HG03442 (cell line): ENCODE measurements at regions not wholly inside any gene's neighbourhood (a gene's known extent, or its start where the extent isn't known, plus 50 kb on each side); places are given as distances from the start of the nearest gene placed in this dataset.

ENCODE experiments used
- ATAC-seq: cut with Tn5 transposase; IDR thresholded peaks from one replicate; pipeline ENCODE4 v1.9.1; 2021; ENCODE audit warnings: mild to moderate bottlenecking, moderate library complexity; ENCODE audit not compliant: unreplicated experiment

DNA sequence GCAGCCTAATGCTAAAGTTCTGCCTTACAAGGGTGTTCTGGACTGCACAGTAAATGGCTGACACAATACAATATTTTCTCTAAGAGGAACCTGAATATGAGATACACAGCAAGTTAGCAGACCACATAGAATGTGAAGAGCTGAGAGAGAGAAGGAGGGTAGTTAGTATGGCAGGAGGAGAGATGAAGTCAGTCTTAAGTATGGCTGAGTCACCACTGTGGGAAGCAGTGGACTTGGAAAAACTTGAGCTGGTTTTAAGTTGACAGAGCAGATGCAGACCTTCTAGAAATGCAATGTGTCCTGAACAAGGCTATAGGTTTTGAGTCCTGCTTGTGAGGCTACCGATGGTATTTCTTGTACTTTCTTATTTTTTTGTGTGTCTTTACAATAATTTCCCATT lies 172.5 kb downstream of the SH2D1A start:
- ATAC-seq, result no peak

DNA sequence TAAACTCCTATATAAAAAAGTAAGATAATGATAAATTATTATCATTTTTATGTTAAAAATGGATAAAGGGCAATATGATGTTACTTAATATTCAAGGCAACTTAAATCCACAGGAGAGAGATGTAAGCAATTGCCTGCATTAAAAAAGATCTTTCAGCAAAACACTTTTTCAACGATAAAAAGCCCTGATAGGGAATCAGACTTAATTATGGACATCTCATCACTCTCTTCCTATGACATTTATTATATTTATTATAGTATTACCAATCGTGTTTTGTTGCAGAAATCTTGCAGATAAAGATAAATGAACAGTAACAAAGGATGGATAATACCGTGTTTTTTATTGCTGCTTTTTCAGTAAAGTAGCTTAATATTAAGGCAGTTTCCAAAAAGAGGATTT lies 178.5 kb downstream of the SH2D1A start:
- no peak for ATAC-seq

DNA sequence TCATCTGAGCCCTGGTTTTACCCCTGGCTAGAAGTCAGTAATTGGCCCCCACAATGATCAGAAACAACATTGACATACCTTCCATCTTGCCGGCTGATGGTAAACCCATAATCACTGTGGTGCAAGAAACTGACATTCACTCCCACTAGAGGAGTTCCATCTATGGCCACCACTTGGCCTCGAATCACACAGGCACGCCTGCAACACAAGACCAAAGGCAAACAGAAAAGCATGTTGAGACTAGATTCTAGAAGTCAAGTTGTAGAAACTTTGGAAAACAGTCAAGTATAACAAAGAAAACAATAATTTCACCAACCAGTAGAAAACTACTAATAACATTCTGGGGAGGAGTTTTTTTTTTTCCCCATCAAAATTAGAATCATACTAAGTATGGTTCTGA lies 183.4 kb downstream of the SH2D1A start:
- ATAC-seq, result no peak

DNA sequence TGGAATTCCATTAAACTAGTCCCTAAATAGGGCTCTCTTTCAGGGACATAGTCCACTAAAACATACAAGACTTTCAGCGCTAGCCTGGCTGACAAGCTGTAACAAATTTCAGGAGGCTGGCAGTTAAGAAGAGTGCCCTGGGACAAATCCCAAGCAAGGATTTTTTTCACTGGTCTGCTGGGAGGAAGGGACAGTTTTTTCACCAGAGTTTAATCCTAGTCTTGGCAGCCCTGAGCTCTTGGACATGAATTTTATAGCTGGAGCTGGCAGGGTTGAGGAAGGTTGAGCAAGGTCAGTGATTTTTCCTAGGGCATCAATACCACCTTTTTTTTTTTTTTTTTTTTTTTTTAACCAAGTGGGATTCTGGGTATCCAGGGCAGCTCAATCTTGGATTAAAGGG lies 184.4 kb downstream of the SH2D1A start:
- ATAC-seq, result no peak

DNA sequence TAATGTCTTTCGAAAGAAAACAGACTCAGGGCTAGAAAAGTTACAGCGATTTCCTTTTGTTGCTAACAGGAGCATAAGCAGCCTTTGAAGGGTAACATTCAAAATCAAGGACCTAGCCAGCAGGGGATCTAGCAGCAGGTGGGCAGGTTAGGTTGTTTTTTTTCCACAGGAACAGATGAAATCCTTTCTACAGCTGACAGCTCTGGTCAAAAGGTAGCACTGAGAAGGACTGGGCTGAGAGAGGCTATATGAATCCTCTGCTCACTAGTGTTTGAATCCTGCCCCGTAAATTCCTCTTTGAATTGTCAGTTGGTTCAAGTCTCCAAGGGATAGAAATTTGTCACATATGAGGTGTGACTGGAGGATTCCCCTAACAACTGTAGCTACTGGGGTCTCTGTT lies 188.2 kb downstream of the SH2D1A start:
- ATAC-seq, result no peak

DNA sequence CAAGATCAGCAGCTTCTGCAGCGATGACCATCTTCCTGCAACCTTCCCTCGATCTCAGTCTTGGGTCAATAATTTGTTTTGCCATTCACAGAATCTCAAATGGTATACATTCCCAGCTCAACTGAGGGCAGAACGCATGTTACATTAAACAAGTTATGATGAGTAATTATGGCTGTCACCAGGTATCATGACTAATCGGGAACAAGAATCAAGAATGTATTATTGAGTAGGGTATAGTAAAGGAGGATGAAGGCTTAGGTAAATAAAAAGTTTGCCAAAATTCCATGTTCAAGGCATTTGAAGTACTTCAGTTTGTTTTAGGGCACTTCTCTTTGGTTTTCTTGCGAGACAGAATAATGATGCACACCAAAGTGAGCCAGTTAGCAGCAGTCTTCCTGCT lies 194.1 kb downstream of the SH2D1A start:
- no peak for ATAC-seq

DNA sequence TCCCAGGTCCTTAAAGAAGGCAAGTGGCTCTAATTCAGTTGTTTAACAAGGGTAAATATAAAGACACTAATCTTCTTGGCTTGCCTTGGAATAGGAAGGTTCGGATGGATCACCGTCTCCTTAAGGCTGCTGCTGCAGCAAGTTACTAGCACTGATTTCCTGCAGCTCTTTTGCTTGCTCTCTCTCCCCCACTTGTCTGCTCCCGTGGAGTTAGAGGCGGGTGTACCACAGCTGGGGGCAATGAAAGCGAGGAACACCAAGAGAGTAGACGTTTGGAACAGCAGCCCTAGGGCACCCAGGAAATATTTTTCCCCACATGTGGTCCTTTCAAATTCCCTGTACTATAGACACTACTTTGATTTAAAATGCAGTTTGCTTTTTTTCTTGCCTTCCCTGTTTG lies 202.2 kb downstream of the SH2D1A start:
- ATAC-seq, result no peak

DNA sequence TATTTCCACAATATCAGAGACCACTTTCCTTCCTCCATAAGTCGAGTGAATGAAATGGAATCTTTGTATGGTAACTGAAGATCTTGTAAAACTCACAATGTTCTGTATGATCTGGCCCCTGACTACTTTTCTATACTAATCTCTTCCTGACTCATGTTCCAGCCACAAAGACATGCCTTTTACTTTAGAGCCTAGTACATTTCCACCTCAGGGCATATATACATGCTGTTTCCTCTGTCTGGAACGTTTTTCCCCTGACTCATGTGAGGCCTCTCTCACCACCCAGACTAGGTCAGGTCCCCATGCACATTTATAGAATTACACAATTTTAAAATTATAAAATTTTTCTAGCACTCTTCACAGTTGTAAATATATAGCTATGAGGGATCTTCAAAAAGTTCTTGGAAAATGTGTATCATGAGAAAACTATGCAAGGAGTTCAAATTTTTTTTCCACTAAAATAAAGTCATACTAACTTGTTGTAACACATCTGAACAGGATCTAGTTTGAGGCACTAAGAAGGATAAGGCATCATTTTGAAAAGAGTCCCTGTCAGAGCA lies 208.8 kb downstream of the SH2D1A start:
- ATAC-seq, result no peak

DNA sequence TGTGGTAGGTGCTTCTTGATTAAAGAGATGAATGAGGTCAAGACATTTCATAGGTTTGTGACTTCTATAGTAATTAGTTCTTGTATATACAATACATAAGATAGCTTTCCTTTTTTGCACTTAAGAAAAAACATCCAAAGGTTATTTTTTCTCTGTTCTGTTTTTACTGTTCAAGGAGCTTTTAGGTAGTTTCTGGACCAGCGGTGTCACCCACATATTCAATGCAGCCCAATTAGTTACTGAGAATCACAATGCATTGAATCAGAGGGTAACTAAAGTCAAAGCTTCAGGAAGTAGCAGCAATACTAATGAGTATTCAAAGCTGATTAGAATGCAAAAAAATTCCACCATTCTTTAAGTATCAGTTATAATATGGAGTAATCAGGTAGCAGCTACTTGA lies 211.6 kb downstream of the SH2D1A start:
- ATAC-seq, result no peak

DNA sequence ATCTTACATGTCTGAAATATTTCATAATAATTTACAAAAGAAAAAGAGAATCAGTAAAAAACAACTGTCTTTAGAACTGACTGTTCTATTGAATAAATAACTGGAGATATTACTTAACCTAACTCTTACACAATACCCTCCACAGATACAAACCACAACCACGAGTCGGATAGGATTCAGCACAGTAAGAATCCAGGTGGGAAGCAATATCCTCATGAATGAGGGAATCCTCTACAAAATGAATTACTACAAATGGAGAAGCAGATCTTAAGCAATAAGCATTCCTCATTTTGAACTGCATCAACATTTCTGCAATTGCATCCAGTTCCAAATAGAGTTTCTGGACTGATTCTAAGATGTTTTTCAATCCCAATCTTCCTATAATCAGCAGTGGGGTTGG lies 227.1 kb downstream of the SH2D1A start:
- ATAC-seq, result no peak

DNA sequence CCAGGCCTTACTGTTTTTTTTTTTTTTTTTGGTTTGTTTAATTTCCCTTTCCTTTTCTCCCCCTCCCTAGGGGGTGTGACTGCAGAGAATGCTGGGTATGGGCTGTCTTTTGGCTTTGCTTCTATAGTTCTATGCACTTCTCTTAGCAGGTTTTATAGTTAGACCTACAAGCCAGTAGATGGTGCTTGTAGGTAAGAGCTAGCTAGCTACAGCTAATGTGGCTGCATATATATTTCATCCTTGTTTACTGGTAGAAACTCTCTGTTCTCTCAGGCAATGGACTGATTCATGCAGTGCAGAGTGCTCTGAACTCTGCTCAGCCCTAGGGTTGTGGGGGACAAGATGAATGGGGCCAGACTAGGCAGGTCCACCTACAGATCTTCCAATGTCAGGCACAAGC lies 246.4 kb downstream of the SH2D1A start:
- ATAC-seq, result no peak

DNA sequence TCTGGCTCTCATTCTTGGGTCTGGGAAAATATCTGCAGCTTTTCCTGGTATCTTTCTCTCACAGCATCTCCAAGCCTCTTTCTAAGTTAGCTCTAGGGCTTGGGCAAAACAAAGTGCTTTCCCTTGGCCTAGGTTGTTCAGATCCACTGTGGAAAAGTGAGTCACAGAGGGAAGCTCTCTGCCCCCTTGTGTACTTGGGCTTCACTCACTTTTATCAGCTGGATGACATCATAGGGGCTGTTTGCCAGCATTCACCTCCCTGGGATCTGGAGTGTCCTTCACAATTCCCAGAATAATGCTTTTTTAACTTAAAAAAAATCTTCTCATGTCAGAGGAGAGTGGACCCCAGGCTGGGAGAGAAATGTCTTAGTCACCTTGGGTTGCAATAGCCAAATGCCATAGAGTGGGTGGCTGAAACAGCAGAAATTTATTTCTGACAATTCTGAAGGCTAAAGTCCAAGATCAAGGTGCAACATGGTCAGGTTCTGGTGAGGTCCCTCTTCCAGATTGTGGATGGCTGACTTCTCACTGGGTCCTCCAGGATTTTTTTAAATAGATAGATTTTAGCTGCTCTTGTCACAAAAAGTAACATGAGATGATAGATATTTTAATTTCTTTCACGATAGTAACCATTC lies 247.8 kb downstream of the SH2D1A start:
- ATAC-seq, result no peak

DNA sequence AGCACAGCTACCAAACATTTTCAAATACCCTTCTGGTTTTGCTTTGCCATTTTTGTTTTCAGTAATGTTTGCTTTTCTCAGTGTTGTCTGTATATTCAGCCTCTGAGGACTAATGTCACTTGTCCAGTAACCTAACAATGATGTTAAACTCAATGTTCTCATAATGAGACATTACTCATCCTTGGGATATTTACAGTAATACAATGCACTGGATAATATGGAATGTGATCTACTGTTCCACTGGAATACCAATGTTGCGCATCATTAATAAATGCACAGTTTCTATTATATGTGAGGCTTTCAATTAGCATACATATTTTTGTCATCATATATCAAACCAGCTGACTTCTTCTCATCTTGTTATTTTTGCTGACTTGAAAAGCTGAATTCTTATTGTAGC lies 259.1 kb downstream of the SH2D1A start:
- no peak for ATAC-seq

DNA sequence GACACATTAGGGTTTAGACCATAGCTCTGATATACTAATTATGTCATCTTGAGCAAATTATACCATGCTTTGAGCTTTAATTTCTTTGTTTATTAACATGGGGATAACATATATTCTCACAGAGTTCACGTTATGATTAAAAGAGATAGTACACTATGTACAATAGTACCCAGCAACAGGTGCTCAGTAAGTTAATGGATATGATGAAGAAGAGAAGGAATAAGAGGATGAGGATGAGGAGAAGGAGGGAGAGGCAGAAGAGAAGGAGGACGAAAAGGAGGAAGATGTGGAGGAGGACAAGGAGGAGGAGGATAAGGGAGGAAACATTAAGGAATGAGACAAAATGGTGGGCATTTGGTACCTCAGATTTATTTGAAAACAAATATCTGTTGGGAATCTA lies 260.4 kb downstream of the SH2D1A start:
- ATAC-seq, result no peak

DNA sequence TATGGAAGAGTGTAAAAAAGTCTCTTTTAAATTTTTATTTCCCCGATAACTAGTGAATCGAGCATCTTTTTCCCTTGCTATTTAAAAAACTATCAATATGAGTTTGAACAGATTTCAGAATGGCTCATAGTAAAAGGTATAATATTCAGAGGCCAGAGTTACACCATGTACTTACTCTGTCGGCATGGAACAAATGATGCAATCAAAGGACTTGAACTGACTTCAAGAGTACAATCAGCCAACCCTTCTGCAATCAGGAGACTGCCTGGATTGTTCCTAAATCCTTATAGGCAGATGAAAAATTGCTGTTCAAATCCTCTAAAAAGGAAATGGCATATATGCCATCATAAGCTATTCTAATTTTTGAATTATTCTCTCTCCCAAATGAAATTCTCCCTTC lies 273.3 kb downstream of the SH2D1A start:
- no peak for ATAC-seq

DNA sequence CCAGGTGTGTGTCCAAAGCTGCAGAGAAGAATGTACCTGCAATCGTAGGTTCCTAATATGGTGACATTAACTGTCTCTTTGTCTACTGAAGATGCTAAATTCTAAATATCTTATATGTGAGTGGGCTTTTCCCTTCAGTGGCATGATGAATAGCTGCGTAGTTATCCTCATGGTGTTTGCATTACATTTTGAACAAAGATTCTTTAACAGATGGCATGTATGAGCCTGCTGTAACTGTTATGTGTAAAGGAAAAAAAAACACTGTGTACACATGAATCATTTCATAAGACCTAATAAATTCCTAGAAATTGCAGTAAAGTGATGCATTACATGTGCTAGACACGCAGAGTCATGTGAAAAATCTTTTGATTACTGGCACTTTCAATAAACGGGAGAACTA lies 288.0 kb downstream of the SH2D1A start:
- no peak for ATAC-seq

DNA sequence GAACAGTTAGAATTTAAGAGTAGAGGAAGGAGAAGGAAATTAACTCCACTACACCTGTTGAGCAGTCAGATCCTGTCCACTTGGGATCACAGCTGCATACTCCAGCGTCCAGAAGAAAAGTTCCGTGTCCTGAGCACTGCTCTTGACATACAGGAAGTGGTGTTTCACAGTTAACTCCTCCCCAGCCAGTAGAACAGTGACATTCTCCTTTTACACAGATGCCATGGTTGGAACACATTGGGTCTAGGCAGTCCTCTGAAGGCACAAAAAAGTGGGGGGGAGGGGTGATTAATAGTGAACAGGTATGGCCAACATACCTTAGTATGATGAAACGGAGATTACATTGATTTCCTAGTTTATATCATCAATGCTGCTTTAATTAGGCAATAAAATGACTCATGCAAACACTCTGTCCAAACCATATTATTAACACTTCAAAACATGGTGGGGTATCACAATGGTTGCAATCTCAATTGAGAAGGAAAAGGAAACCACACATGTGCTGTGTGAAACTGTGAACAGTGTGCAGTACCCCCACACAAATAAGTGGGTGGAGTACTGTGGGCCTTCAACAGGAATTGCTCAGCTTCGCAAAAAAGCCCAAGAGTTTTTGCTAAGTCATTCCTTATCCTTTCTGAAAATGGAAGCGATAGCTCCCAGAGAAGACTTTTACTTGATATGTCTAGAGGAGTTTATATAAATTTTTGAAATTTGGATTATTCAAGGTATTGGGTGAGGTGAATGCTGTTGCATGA lies 295.6 kb downstream of the SH2D1A start:
- ATAC-seq, result no peak

DNA sequence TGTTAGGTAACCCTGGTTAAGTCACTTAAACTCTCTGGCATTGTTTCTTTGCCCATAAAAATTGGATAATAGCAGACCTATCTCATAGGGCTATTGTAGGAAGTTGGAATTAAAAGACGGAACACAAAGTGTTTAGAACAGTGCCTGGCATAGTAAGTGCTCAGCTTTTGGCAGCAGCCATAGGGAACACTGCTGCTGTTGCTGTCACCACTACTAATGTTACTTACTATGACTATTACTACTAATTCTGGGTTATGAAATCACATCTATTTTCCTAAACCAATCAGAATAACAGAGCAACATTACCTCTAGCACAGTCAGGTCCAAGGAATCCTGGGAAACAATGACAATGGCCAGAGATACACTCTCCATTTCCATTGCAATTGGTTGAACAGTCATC lies 300.0 kb downstream of the SH2D1A start:
- no peak for ATAC-seq

DNA sequence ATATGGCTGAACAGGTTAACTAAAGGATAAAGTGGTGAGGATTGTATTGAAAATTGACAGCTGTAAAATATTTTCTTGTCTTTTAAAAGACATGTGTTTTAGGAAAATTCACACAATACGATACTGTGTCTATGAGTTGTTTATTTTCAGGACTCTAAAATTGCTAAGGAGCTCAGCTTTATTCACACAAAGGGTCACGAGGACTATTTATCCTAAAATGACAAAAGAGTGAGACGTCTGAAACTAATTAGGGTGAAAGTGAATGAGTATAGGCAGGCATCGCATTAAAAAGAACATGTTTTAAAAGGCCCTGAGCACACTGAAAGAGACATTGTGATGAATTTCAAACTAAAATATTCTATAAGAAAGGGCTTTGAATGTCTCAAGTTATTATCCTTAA lies 304.7 kb downstream of the SH2D1A start:
- ATAC-seq, result no peak

DNA sequence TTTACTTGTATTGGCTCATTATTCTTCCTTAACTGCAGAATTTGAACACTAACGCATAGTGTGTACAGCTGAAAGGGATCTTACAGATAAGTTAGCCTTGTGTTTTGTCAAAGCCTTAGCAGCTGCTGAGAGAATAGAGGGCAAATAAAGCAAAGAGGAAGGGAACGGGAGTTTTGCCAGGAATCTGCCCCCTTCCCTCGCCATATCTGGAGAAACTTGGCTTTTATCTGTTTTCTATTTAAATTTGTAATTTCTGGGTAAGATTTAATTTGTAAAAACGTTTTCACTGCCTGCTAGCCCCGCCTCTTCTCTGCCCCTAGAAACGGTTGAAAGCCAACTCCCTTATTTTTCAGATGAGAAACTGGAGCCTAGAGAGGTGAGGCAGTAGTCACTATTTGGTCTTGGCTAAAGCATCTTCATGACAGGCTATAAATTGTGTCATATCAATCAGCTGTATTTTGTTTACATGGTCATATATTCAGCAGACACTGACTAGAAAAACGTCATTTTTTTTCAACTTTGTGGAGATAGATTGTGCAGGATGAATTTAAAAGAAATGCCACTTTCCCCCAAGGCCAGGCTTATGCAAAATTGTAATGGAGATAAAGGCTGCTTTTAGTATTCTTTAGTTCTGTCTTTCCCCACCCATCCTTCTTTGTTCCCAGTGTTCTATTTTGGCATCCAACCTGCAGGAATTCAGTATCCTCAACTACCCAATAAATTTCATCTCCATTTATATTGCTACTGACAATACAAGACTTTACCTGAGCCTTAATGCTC lies 319.4 kb downstream of the SH2D1A start:
- ATAC-seq, result no peak

DNA sequence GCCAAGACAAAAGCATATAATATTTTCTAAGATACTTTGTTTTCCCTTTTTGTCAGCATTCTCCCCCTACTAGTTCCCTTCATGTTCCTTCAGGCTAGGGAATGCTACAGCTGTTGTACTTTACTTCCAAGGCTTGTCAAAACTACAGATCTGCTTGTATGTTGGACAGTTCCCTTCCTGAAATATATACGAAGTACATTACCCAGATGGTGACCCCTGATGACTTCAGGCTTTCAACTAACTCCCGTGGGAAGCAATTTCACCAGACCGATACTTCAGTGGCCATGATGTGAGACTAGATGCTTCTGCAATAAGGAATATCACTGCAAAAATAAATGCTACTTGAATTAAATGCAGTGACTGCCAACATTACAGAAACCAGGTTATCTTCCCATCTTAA lies 332.8 kb downstream of the SH2D1A start:
- no peak for ATAC-seq

DNA sequence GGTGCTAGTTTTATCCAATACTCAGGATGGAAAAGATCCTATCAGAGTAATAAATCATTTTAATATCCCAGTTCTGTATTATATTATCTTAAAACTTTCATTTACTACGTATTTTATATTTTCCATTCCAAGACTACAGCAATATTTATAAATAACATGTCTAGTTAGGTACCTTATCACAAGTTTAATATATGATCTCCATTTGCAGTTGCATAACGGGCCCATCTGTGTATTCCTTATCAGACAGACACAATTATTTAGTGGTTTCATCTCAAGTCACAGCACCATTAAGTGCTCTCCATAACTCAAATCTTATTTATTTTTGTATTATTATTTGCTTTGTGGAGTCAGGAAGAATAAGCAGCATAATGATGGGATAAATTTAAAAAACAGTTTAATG lies 333.9 kb downstream of the SH2D1A start:
- no peak for ATAC-seq
